GM10266 (cell line): ENCODE measurements at regions not wholly inside any gene's neighbourhood (a gene's known extent, or its start where the extent isn't known, plus 50 kb on each side); places are given as distances from the start of the nearest gene placed in this dataset.

Experiments
- DNase-seq: peaks from one replicate; pipeline ENCODE4 v3.0.0; 2012; ENCODE audit errors: extremely low spot score
- CTCF ChIP-seq: IDR thresholded peaks from 2 replicates; pipeline ENCODE4 v1.5.1; 2012; ENCODE audit warnings: mild to moderate bottlenecking, low read depth; ENCODE audit not compliant: control insufficient read depth, insufficient read depth; ENCODE audit errors: missing control alignments

- no peak for TF ChIP-seq CTCF
These were observed 156.9 kb upstream of the PCBD1 start for GRCh38 chr10:71045204-71045809.

GRCh38 chr10:71045936-71046335 is 157.6 kb upstream of the PCBD1 start:
- no peak for DNase-seq
- TF ChIP-seq CTCF, result no peak

More at GRCh38 chr10:71045204-71045809, 156.9 kb upstream of the PCBD1 start:
- DNase-seq, result no peak

GRCh38 chr10:71046747-71047146 is 158.4 kb upstream of the PCBD1 start:
- DNase-seq, result no peak
- TF ChIP-seq CTCF, result no peak

- no peak for DNase-seq
- TF ChIP-seq CTCF, result no peak
These were observed 160.7 kb upstream of the PCBD1 start for GRCh38 chr10:71048971-71049615.

- no peak for DNase-seq
- no peak for TF ChIP-seq CTCF
These were observed 161.6 kb upstream of the PCBD1 start for GRCh38 chr10:71049994-71050393.

GRCh38 chr10:71052076-71052660 is 160.2 kb upstream of the UNC5B start:
- no peak for TF ChIP-seq CTCF
- DNase-seq, result no peak

GRCh38 chr10:71052708-71053107 is 159.7 kb upstream of the UNC5B start:
- no peak for TF ChIP-seq CTCF
- no peak for DNase-seq
